IMR-90 (cell line): ENCODE measurements at regions not wholly inside any gene's neighbourhood (a gene's known extent, or its start where the extent isn't known, plus 50 kb on each side); places are given as distances from the start of the nearest gene placed in this dataset.
"Not testable (repeated sequence)": the region's sequence is repeated elsewhere in the genome, so short reads cannot be mapped to it uniquely, and the experiment has no call there.

Experiments
- ATAC-seq: fragments of 200-7000 bp; cut with Tn5 transposase; 2 replicates; pipeline ENCODE4 v1.9.1; 2020; ENCODE audit warnings: low read depth, mild to moderate bottlenecking, moderate library complexity
- BruUV-seq: library from RNA; stranded (reverse); fragments of 400-500 nt; replicated peaks from 2 replicates; lab custom pipeline; 2021; lab: Mats Ljungman, UMichigan
- CTCF ChIA-PET: fragments of 300-600 bp; formaldehyde crosslinking; extraction: SDS; loops from one replicate; lab custom pipeline; 2021; ENCODE audit warnings: antibody characterized with exemption; lab: Yijun Ruan, JAX
- POLR2A ChIA-PET: fragments of 300-600 bp; sonication (Branson Sonifier 250); formaldehyde crosslinking; loops from one replicate; lab custom pipeline; 2022; ENCODE audit warnings: antibody characterized with exemption; ENCODE audit not compliant: unreplicated experiment; lab: Charles Lee
- DNase-seq: peaks from one replicate; pipeline ENCODE4 v3.0.0; 2013
- H2AFZ ChIP-seq: replicated peaks from 2 replicates; pipeline ENCODE3; 2013; ENCODE audit warnings: low read length, mild to moderate bottlenecking; ENCODE audit not compliant: poor library complexity
- H2AK5ac ChIP-seq: 2 replicates; pipeline ENCODE4 v1.6.1; 2013; ENCODE audit warnings: low read depth, low read length, inconsistent platforms
- H2AK9ac ChIP-seq: replicated peaks from 2 replicates; pipeline ENCODE3; 2013; ENCODE audit warnings: mild to moderate bottlenecking, low read depth, low read length, moderate library complexity; ENCODE audit not compliant: poor library complexity
- H2BK120ac ChIP-seq: 2 replicates; pipeline ENCODE4 v1.6.1; 2013; ENCODE audit warnings: low read depth, low read length, inconsistent platforms
- H2BK15ac ChIP-seq: 3 replicates; pipeline ENCODE4 v1.6.1; 2013; ENCODE audit warnings: low read depth, low read length, inconsistent platforms
- H2BK20ac ChIP-seq: 2 replicates; pipeline ENCODE4 v1.6.1; 2013; ENCODE audit warnings: low read depth, mild to moderate bottlenecking, inconsistent platforms, low read length, moderate library complexity
- H2BK5ac ChIP-seq: 2 replicates; pipeline ENCODE4 v1.6.1; 2013; ENCODE audit warnings: mild to moderate bottlenecking, low read depth, low read length, inconsistent platforms; ENCODE audit not compliant: poor library complexity, severe bottlenecking
- H3K14ac ChIP-seq: replicated peaks from 2 replicates; pipeline ENCODE4 v1.6.1; 2013; ENCODE audit warnings: low read depth, low read length, inconsistent platforms
- H3K18ac ChIP-seq: 2 replicates; pipeline ENCODE4 v1.6.1; 2013; ENCODE audit warnings: low read depth, low read length, control low read depth
- H3K23ac ChIP-seq: 2 replicates; pipeline ENCODE4 v1.6.1; 2013; ENCODE audit warnings: low read depth, low read length, inconsistent platforms
- H3K27ac ChIP-seq: 2 replicates; pipeline ENCODE4 v1.5.1; 2013; ENCODE audit warnings: mild to moderate bottlenecking, control low read depth, low read length; ENCODE audit not compliant: insufficient read depth
- H3K27me3 ChIP-seq: 2 replicates; pipeline ENCODE4 v1.6.1; 2013; ENCODE audit warnings: low read length; ENCODE audit not compliant: control insufficient read depth, insufficient read depth
- H3K36me3 ChIP-seq: 2 replicates; pipeline ENCODE4 v1.6.1; 2013; ENCODE audit warnings: low read length, mixed read lengths; ENCODE audit not compliant: control insufficient read depth, insufficient read depth
- H3K4ac ChIP-seq: 2 replicates; pipeline ENCODE4 v1.6.1; 2013; ENCODE audit warnings: low read depth, low read length, inconsistent platforms
- H3K4me1 ChIP-seq: 2 replicates; pipeline ENCODE4 v1.6.1; 2013; ENCODE audit warnings: low read length, mixed read lengths; ENCODE audit not compliant: control insufficient read depth, insufficient read depth
- H3K4me2 ChIP-seq: 2 replicates; pipeline ENCODE4 v1.6.1; 2013; ENCODE audit warnings: low read depth, mild to moderate bottlenecking, control low read depth, low read length, moderate library complexity
- H3K4me3 ChIP-seq: 2 replicates; pipeline ENCODE4 v1.5.1; 2013; ENCODE audit warnings: low read depth, mild to moderate bottlenecking, control low read depth, low read length, moderate library complexity; ENCODE audit not compliant: insufficient read depth
- H3K56ac ChIP-seq: 2 replicates; pipeline ENCODE4 v1.6.1; 2013; ENCODE audit warnings: low read length, inconsistent platforms; ENCODE audit not compliant: insufficient read depth; ENCODE audit errors: extremely low read depth
- H3K79me1 ChIP-seq, 2 experiments: 2 replicates each; pipeline ENCODE4 v1.6.1; 2013; ENCODE audit warnings: low read length in 2 of 2, inconsistent platforms in 1 of 2, low read depth in 1 of 2
- H3K9ac ChIP-seq: 2 replicates; pipeline ENCODE4 v1.6.1; 2013; ENCODE audit warnings: low read depth, low read length, control low read depth
- H3K9me1 ChIP-seq: 2 replicates; pipeline ENCODE4 v1.6.1; 2013; ENCODE audit warnings: low read length, inconsistent platforms; ENCODE audit not compliant: insufficient read depth
- H3K9me3 ChIP-seq: 2 replicates; pipeline ENCODE4 v1.6.1; 2013; ENCODE audit warnings: low read length; ENCODE audit not compliant: control insufficient read depth, insufficient read depth
- H4K20me1 ChIP-seq: 2 replicates; pipeline ENCODE4 v1.6.1; 2013; ENCODE audit warnings: low read length, inconsistent platforms; ENCODE audit not compliant: insufficient read depth
- H4K5ac ChIP-seq: 2 replicates; pipeline ENCODE4 v1.6.1; 2013; ENCODE audit warnings: mild to moderate bottlenecking, low read depth, low read length, control low read depth
- H4K8ac ChIP-seq, 2 experiments: 2 replicates each; pipeline ENCODE4 v1.6.1; 2013; ENCODE audit warnings: low read depth in 2 of 2, low read length in 2 of 2, control low read depth in 1 of 2, inconsistent platforms in 1 of 2
- H4K91ac ChIP-seq: 2 replicates; pipeline ENCODE4 v1.6.1; 2013; ENCODE audit warnings: low read depth, low read length, inconsistent platforms; ENCODE audit not compliant: insufficient read depth
- WGBS, 2 experiments: methylation state at CpG; one replicate each; pipeline versions ENCODE4 v1.1.5 to v1.1.7; 2013; ENCODE audit warnings: missing lambda C conversion rate in 2 of 2; ENCODE audit not compliant: insufficient read length in 1 of 2; ENCODE audit errors: extremely low coverage in 2 of 2; 5-methylcytosine and 5-hydroxymethylcytosine counted together
- dilution Hi-C: fragments of 300-500 bp; cut with HindIII; formaldehyde crosslinking; loops from one replicate; pipeline ENCODE4 v1.14.3; 2018; ENCODE audit warnings: low sequenced_read_pairs; ENCODE audit not compliant: unreplicated experiment
- in situ Hi-C: fragments of 300-500 bp; cut with MboI; formaldehyde crosslinking; loops from 3 replicates; pipeline ENCODE4 v1.14.3; 2019; ENCODE audit warnings: low sequenced_read_pairs, inconsistent platforms, mixed read lengths
- intact Hi-C: fragments of 100-400 bp; cut with micrococcal nuclease; formaldehyde crosslinking; loops from 2 replicates; pipeline ENCODE4 v1.10.0; 2022

DNA sequence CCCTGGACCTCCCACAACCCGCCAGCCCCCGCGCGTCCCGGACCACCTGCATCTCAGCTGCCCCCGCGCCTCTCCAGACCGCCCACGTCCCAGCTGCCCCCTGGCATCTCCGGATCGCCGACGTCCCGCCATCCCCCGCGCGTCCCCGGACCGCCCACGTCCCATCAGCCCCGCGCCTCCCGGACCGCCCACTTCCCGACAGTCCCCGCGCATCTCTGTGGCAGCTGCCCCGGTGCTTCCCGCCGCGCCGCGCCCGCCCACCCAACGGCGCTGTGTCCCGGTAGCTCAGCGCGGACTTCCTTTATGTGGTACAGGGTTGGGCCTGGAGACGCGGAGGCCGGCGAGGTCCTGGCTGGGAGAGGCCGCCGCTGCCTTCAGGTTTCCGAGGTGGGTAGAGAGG lies 874.9 kb downstream of the TMEM121 start:
- dilution Hi-C loops, H3K14ac ChIP-seq, H4K5ac ChIP-seq, H4K20me1 ChIP-seq, DNase-seq, POLR2A ChIA-PET, H3K9me1 ChIP-seq, H3K4ac ChIP-seq, H3K4me1 ChIP-seq, intact Hi-C loops, H3K9ac ChIP-seq, H2AK9ac ChIP-seq, ATAC-seq, H2BK15ac ChIP-seq, H2AFZ ChIP-seq, CTCF ChIA-PET, H2BK5ac ChIP-seq, BruUV-seq, H3K56ac ChIP-seq, H3K4me3 ChIP-seq, H3K79me1 ChIP-seq, H4K91ac ChIP-seq, in situ Hi-C loops, H3K27me3 ChIP-seq, H3K18ac ChIP-seq, H3K23ac ChIP-seq, H4K8ac ChIP-seq, H3K4me2 ChIP-seq, H2AK5ac ChIP-seq, H2BK20ac ChIP-seq, H3K36me3 ChIP-seq, H3K9me3 ChIP-seq, H3K27ac ChIP-seq, H2BK120ac ChIP-seq: not testable (repeated sequence)
- no CpG with 5 or more reads among the region's 46 CpGs for WGBS, 2 experiments

DNA sequence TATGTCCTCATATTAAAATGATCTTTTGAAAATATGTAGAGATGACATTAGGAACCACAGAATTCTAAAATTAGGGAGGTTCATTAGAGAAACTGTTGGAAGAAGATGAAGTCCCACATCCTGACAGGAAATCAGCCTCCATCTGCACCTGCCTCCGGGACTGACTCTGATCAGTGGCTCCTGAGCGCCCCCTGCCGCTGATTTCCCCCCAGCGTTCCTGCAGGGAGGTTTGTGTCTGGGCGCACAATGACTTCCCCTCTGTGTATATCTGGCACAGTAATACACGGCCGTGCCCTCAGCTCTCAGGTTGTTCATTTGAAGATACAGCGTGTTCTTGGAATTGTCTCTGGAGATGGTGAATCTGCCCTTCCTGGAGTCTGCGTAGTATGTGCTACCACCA lies 883.8 kb downstream of the TMEM121 start:
- BruUV-seq, H3K9ac ChIP-seq, POLR2A ChIA-PET, H3K4ac ChIP-seq, H2BK5ac ChIP-seq, H3K4me2 ChIP-seq, H3K4me1 ChIP-seq, dilution Hi-C loops, H3K27ac ChIP-seq, H2AK5ac ChIP-seq, H2BK20ac ChIP-seq, in situ Hi-C loops, H3K4me3 ChIP-seq, H3K9me3 ChIP-seq, H3K14ac ChIP-seq, H3K56ac ChIP-seq, H3K18ac ChIP-seq, intact Hi-C loops, H4K8ac ChIP-seq, H3K36me3 ChIP-seq, H3K9me1 ChIP-seq, H4K20me1 ChIP-seq, H2BK120ac ChIP-seq, DNase-seq, ATAC-seq, H2AFZ ChIP-seq, H2BK15ac ChIP-seq, H4K91ac ChIP-seq, H3K27me3 ChIP-seq, H3K79me1 ChIP-seq, H4K5ac ChIP-seq, H3K23ac ChIP-seq, H2AK9ac ChIP-seq, CTCF ChIA-PET: not testable (repeated sequence)
- WGBS, 2 experiments, result no CpG with 5 or more reads among the region's 9 CpGs
